ENCODE measurements at regions not wholly inside any gene's neighbourhood (a gene's known extent, or its start where the extent isn't known, plus 50 kb on each side); places are given as distances from the start of the nearest gene placed in this dataset.

DNA sequence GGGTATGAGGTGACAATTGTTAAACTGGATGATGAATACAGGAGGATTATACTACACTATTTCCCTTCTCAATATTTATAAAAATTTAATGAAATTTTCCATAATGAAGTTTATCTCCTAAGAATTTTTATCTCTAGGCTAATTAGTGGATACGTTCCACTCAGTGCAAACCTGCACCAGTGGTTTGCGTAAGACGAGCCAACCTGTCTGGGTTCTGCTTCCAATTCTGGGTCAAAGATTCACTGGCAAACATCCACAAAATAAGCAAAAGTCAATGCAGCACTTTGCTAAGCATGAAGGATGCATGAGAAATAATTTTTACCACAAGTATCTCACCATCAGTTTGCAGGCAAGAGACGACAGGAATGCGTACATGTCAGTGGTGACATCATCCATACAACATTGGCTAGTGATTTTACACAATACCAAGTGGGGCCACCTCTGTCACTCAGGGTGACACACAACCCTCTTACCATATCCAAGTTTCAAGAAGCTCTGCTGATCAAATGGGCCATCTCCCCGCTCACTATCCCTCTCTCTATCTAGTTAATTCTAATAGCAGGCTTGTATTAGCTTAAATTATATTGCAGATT is 51.7 kb downstream of the FAM50B start:
- CTCF ChIA-PET, result no interaction called here
- DNase-seq (ENCODE audit: low read depth, low spot score), result no peak

DNA sequence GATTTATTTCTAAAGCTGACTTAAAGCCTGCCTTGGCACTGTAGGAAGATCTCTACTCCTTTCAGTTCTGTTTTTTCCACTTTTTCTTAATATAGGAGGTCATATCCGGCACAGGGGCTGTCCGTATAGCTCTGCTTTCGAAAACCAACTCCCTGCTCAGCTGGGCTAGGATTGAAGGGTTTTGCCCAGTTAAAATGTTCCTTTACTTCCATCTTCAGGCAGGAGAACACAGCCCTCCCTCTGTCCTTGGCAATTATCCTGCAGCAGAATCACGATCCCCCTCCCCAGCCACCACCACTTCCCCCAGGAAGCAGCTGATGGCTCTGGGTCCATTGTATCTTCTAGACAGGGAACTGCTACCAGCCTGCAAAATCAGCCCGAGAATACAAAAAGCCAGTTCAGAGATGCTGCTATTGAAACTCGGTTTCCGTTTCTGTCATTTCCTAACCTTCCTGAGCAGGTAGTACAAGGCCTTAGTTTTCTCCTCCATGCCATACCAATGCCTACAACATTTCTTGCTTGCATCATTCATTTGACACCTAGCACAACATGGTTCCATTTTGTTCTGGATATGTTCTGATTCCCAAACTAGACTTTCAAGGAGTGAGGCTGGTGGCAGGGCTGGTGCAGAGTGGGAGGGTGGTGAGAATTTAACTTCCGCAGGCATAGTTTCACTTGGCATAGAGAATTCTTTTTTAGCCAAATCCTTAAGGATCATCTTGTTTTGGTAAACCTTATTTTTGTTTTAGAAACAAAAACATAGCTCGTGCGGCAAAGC is 53.9 kb downstream of the FAM50B start:
- intact Hi-C loops (cut with micrococcal nuclease; ENCODE audit: unreplicated experiment), result no loop called here
- DNase-seq (ENCODE audit: low read depth, low spot score) (no peak), ATAC-seq (0 out of 2 replicates have a peak, but pooled peaks have one; percentile 17)
- BruUV-seq (replicated peaks), result no TSS peak
- H3K9me3 ChIP-seq (ENCODE audit: control insufficient read depth, insufficient read depth, low read depth, low read length), result no peaks in the 10 kb centered on the region
- ChIA-PET CTCF (interaction anchor here (1.8 kb wide), 1 partner anchor 30 kb away, joined by 6 read pairs; no protein-coding TSS in a partner anchor), POLR2A (no interaction called here)
- H3K4me1 ChIP-seq (ENCODE audit: control insufficient read depth, insufficient read depth, low read length), result no peaks in the 10 kb centered on the region
- H3K27ac ChIP-seq (ENCODE audit: low read length), result no peak overlapping the region
- H3K36me3 ChIP-seq (ENCODE audit: control insufficient read depth, insufficient read depth, low read length), result no peaks in the 10 kb centered on the region
- no peaks in the 10 kb centered on the region for H3K27me3 ChIP-seq (ENCODE audit: control insufficient read depth, insufficient read depth, low read length)
- TF ChIP-seq POLR2AphosphoS5 (IDR thresholded peaks at IDR 0.05; ENCODE audit: low read depth, low read length) (no peak), TCF7L2 (IDR thresholded peaks at IDR 0.05; ENCODE audit: low read depth, low read length) (no peak), SIN3A (IDR thresholded peaks at IDR 0.05; ENCODE audit: borderline replicate concordance, insufficient read depth, low read depth, low read length) (no peak)
- TF ChIP-seq, protein P1, sequence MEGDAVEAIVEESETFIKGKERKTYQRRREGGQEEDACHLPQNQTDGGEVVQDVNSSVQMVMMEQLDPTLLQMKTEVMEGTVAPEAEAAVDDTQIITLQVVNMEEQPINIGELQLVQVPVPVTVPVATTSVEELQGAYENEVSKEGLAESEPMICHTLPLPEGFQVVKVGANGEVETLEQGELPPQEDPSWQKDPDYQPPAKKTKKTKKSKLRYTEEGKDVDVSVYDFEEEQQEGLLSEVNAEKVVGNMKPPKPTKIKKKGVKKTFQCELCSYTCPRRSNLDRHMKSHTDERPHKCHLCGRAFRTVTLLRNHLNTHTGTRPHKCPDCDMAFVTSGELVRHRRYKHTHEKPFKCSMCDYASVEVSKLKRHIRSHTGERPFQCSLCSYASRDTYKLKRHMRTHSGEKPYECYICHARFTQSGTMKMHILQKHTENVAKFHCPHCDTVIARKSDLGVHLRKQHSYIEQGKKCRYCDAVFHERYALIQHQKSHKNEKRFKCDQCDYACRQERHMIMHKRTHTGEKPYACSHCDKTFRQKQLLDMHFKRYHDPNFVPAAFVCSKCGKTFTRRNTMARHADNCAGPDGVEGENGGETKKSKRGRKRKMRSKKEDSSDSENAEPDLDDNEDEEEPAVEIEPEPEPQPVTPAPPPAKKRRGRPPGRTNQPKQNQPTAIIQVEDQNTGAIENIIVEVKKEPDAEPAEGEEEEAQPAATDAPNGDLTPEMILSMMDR (IDR thresholded peaks at IDR 0.05), result no peak
- TF ChIP-seq, protein P2, sequence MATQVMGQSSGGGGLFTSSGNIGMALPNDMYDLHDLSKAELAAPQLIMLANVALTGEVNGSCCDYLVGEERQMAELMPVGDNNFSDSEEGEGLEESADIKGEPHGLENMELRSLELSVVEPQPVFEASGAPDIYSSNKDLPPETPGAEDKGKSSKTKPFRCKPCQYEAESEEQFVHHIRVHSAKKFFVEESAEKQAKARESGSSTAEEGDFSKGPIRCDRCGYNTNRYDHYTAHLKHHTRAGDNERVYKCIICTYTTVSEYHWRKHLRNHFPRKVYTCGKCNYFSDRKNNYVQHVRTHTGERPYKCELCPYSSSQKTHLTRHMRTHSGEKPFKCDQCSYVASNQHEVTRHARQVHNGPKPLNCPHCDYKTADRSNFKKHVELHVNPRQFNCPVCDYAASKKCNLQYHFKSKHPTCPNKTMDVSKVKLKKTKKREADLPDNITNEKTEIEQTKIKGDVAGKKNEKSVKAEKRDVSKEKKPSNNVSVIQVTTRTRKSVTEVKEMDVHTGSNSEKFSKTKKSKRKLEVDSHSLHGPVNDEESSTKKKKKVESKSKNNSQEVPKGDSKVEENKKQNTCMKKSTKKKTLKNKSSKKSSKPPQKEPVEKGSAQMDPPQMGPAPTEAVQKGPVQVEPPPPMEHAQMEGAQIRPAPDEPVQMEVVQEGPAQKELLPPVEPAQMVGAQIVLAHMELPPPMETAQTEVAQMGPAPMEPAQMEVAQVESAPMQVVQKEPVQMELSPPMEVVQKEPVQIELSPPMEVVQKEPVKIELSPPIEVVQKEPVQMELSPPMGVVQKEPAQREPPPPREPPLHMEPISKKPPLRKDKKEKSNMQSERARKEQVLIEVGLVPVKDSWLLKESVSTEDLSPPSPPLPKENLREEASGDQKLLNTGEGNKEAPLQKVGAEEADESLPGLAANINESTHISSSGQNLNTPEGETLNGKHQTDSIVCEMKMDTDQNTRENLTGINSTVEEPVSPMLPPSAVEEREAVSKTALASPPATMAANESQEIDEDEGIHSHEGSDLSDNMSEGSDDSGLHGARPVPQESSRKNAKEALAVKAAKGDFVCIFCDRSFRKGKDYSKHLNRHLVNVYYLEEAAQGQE (IDR thresholded peaks at IDR 0.05; ENCODE audit: insufficient read depth in 1 of 2, low read depth in 2 of 2, low read length in 1 of 2), result no peak
- H3K4me3 ChIP-seq (ENCODE audit: low read depth in 2 of 2, low read length in 2 of 2), result no peak overlapping the region
- in situ Hi-C loops (cut with HindIII; ENCODE audit: low pct_unique_long_range_greater_than_20kb, low sequenced_read_pairs), result no loop called here

More for the DNA sequence above, 51.7 kb downstream of the FAM50B start:
- no peaks in the 10 kb centered on the region for H3K4me1 ChIP-seq (ENCODE audit: control insufficient read depth, insufficient read depth, low read length)
- H3K9me3 ChIP-seq (ENCODE audit: control insufficient read depth, insufficient read depth, low read depth, low read length), result no peaks in the 10 kb centered on the region
- POLR2A ChIA-PET, result no interaction called here
- intact Hi-C loops (cut with micrococcal nuclease; ENCODE audit: unreplicated experiment) (no loop called here), in situ Hi-C loops (cut with HindIII; ENCODE audit: low pct_unique_long_range_greater_than_20kb, low sequenced_read_pairs) (no loop called here)
- H3K27me3 ChIP-seq (ENCODE audit: control insufficient read depth, insufficient read depth, low read length), result no peaks in the 10 kb centered on the region
- no TSS peak for BruUV-seq (replicated peaks)
- H3K4me3 ChIP-seq (ENCODE audit: low read depth in 2 of 2, low read length in 2 of 2), result no peak overlapping the region
- H3K36me3 ChIP-seq (ENCODE audit: control insufficient read depth, insufficient read depth, low read length), result no peaks in the 10 kb centered on the region
- no peak for ATAC-seq
- TF ChIP-seq, protein P1 (IDR thresholded peaks at IDR 0.05), result no peak
- TF ChIP-seq SIN3A (IDR thresholded peaks at IDR 0.05; ENCODE audit: borderline replicate concordance, insufficient read depth, low read depth, low read length) (no peak), POLR2AphosphoS5 (IDR thresholded peaks at IDR 0.05; ENCODE audit: low read depth, low read length) (no peak), TCF7L2 (IDR thresholded peaks at IDR 0.05; ENCODE audit: low read depth, low read length) (no peak)
- TF ChIP-seq, protein P2 (IDR thresholded peaks at IDR 0.05; ENCODE audit: insufficient read depth in 1 of 2, low read depth in 2 of 2, low read length in 1 of 2), result no peak
- H3K27ac ChIP-seq (ENCODE audit: low read length), result no peak overlapping the region

Measured in Panc1 (cell line).